HL-60 (cell line): ENCODE measurements at regions not wholly inside any gene's neighbourhood (a gene's known extent, or its start where the extent isn't known, plus 50 kb on each side); places are given as distances from the start of the nearest gene placed in this dataset.

ENCODE experiments used
- DNase-seq, 2 experiments: peaks; one replicate each; pipeline ENCODE4 v3.0.0-alpha.2; 2010 to 2020; ENCODE audit warnings: low read depth in 1 of 2, low spot score in 1 of 2
- H3K27ac ChIP-seq: fragments of 250-450 bp; sonication (Bioruptor Pico); replicated peaks from 2 replicates; pipeline ENCODE4 v1.5.1; 2020; ENCODE audit warnings: mild to moderate bottlenecking, moderate library complexity
- H3K27me3 ChIP-seq: fragments of 250-450 bp; sonication (Bioruptor Pico); 2 replicates; pipeline ENCODE4 v1.5.1; 2021; ENCODE audit warnings: mild to moderate bottlenecking, moderate library complexity; ENCODE audit not compliant: insufficient read depth, poor library complexity, severe bottlenecking
- H3K4me3 ChIP-seq: replicated peaks from 2 replicates; pipeline ENCODE4 v1.5.1; 2011; ENCODE audit warnings: mild to moderate bottlenecking, control low read depth, low read length; ENCODE audit not compliant: insufficient read depth
- CTCF ChIP-seq: IDR thresholded peaks from one replicate; pipeline ENCODE4 v1.5.1; 2011; ENCODE audit warnings: low read length, control low read depth, inconsistent platforms; ENCODE audit not compliant: insufficient read depth
- GABPA ChIP-seq: IDR thresholded peaks from 2 replicates; pipeline ENCODE4 v1.6.1; 2012; ENCODE audit warnings: low read depth
- POLR2AphosphoS5 ChIP-seq: IDR thresholded peaks from 2 replicates; pipeline ENCODE4 v1.6.1; 2012; ENCODE audit warnings: low read depth
- REST ChIP-seq: IDR thresholded peaks from 2 replicates; pipeline ENCODE4 v1.6.1; 2012; ENCODE audit warnings: low read depth; ENCODE audit not compliant: insufficient replicate concordance
- SPI1 ChIP-seq: IDR thresholded peaks from 2 replicates; pipeline ENCODE4 v1.6.1; 2012; ENCODE audit warnings: low read depth, mild to moderate bottlenecking, borderline replicate concordance

GRCh38 chr7:136551618-136552017 lies 316.8 kb upstream of the CHRM2 start:
- DNase-seq = no peak
- no peak for TF ChIP-seq GABPA
- no peak for TF ChIP-seq REST
- TF ChIP-seq SPI1 = no peak
- Histone ChIP-seq H3K27ac (no peak overlapping the region), H3K27me3 (no peaks in the 10 kb centered on the region), H3K4me3 (no peak overlapping the region)

- TF ChIP-seq GABPA (no peak), REST (no peak), POLR2AphosphoS5 (no peak), CTCF (no peak), SPI1 (no peak)
- no peaks in the 10 kb centered on the region for H3K27me3 ChIP-seq
- H3K4me3 ChIP-seq = no peak overlapping the region
- H3K27ac ChIP-seq = no peak overlapping the region
- no peak for DNase-seq
Observed at GRCh38 chr7:136549756-136550155, 318.7 kb upstream of the CHRM2 start.

- no peaks in the 10 kb centered on the region for H3K27me3 ChIP-seq
- no peak overlapping the region for H3K4me3 ChIP-seq
- no peak overlapping the region for H3K27ac ChIP-seq
- TF ChIP-seq POLR2AphosphoS5 = no peak
- TF ChIP-seq GABPA = no peak
- TF ChIP-seq SPI1 = no peak
- no peak for TF ChIP-seq CTCF
- TF ChIP-seq REST = no peak
- no peak for DNase-seq
Observed at GRCh38 chr7:136533732-136534131, 334.7 kb upstream of the CHRM2 start.

- DNase-seq = no peak
- no peak overlapping the region for H3K4me3 ChIP-seq
Observed at GRCh38 chr7:136530831-136531230, 337.6 kb upstream of the CHRM2 start.

More at GRCh38 chr7:136530831-136531230, 337.6 kb upstream of the CHRM2 start:
- TF ChIP-seq GABPA (no peak), CTCF (no peak), SPI1 (no peak)
- no peaks in the 10 kb centered on the region for H3K27me3 ChIP-seq
- H3K27ac ChIP-seq = no peak overlapping the region
